Esophagus squamous epithelium (tissue), 4 donors: ENCODE measurements at regions not wholly inside any gene's neighbourhood (a gene's known extent, or its start where the extent isn't known, plus 50 kb on each side); places are given as distances from the start of the nearest gene placed in this dataset.

Source experiments
- POLR2A ChIP-seq, 4 donors: fragments of 450-650 bp; IDR thresholded peaks; one replicate each; pipeline ENCODE4 v1.6.1; 2017; ENCODE audit warnings: antibody characterized with exemption in 4 of 4, mild to moderate bottlenecking in 4 of 4, moderate library complexity in 3 of 4
- TF ChIP-seq, protein P1 (sequence below), 6 experiments: fragments of 450-650 bp in 4 of 6; fragments of 200-600 bp in 2 of 6; sonication (generic) in 2 of 6; IDR thresholded peaks; one replicate each; pipeline ENCODE4 v1.5.1; 2016 to 2019; ENCODE audit warnings: antibody characterized with exemption in 6 of 6, mild to moderate bottlenecking in 4 of 6, moderate library complexity in 4 of 6

DNA sequence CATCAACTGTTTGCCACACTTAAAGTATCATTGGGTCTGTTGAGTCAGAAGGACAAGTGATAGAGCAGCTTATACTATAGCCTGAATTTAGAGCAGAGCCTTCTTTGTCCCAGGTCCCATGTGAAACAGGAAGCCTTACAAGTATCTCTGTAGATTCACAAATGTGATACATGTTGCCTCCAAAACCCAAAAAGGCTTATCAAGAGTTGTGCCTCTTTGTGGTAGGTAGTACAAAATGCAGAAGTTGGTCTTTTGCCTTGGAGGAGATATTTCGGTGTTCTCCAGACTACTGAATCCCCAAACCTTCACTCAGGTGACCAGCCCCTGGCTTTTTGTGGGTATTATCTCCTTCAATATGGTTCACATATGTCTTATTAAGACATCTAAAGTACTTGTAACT lies 121.2 kb downstream of the GPCPD1 start:
- TF ChIP-seq, protein P1, sequence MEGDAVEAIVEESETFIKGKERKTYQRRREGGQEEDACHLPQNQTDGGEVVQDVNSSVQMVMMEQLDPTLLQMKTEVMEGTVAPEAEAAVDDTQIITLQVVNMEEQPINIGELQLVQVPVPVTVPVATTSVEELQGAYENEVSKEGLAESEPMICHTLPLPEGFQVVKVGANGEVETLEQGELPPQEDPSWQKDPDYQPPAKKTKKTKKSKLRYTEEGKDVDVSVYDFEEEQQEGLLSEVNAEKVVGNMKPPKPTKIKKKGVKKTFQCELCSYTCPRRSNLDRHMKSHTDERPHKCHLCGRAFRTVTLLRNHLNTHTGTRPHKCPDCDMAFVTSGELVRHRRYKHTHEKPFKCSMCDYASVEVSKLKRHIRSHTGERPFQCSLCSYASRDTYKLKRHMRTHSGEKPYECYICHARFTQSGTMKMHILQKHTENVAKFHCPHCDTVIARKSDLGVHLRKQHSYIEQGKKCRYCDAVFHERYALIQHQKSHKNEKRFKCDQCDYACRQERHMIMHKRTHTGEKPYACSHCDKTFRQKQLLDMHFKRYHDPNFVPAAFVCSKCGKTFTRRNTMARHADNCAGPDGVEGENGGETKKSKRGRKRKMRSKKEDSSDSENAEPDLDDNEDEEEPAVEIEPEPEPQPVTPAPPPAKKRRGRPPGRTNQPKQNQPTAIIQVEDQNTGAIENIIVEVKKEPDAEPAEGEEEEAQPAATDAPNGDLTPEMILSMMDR (IDR thresholded peaks at IDR 0.05), result no peak
- no peak for TF ChIP-seq POLR2A (IDR thresholded peaks at IDR 0.05)
